ENCODE measurements at regions not wholly inside any gene's neighbourhood (a gene's known extent, or its start where the extent isn't known, plus 50 kb on each side); places are given as distances from the start of the nearest gene placed in this dataset.
A peak's percentile ranks its signal among the peaks of the same experiment; 100 is the strongest.

GRCh38 chr9:115367780-115368525, 250.0 kb upstream of the TNC start:
- Histone ChIP-seq H3K4me1 (ENCODE audit: control insufficient read depth in 1 of 2, low read depth in 2 of 2) (peaks cover 13 to 20% of the 10 kb centered on the region in 2 donors), H3K36me3 (no peaks in the 10 kb centered on the region), H3K9me3 (no peaks in the 10 kb centered on the region), H3K27ac (no peak overlapping the region), H3K4me3 (no peak overlapping the region), H3K27me3 (replicated peaks; ENCODE audit: insufficient read depth) (no peaks in the 10 kb centered on the region)
- ATAC-seq (ENCODE audit: insufficient number of reproducible peaks, low FRiP score, low read depth) = no peak
- TF ChIP-seq, protein P1, sequence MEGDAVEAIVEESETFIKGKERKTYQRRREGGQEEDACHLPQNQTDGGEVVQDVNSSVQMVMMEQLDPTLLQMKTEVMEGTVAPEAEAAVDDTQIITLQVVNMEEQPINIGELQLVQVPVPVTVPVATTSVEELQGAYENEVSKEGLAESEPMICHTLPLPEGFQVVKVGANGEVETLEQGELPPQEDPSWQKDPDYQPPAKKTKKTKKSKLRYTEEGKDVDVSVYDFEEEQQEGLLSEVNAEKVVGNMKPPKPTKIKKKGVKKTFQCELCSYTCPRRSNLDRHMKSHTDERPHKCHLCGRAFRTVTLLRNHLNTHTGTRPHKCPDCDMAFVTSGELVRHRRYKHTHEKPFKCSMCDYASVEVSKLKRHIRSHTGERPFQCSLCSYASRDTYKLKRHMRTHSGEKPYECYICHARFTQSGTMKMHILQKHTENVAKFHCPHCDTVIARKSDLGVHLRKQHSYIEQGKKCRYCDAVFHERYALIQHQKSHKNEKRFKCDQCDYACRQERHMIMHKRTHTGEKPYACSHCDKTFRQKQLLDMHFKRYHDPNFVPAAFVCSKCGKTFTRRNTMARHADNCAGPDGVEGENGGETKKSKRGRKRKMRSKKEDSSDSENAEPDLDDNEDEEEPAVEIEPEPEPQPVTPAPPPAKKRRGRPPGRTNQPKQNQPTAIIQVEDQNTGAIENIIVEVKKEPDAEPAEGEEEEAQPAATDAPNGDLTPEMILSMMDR (IDR thresholded peaks at IDR 0.05) = no peak
- DNase-seq (ENCODE audit: low spot score) = no peak

DNA sequence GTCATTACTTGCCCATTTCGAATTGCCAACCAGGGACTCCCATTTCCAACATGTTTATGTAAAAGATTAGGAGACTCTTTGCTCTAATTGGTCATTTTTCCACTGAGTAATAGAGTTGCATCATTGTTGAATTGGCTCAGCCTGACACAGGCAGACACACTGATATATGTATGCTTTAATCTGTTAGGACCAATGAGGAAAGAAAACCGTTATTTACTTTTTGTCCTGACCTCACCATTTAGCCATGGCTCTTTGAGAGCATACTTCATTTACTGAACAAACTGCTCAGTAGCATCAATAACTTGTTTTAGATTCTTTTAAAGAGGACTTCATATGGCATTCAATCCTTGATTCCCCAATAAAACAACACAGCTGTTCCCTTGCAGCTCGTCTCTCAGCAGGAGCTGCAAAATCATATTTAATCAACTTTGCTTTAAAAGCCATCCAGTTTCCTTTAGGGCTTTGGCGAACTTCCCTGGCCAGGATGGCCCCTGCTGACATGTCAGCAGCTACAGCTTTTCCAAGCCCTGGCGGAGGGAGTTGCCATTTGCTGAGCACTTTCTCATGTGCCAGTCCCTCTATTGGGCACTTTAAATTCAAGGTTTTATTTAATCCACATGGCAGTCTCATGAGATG, 251.5 kb upstream of the TNC start:
- Histone ChIP-seq H3K27me3 (replicated peaks; ENCODE audit: insufficient read depth) (no peaks in the 10 kb centered on the region), H3K27ac (peak overlapping the region in 1 of 2 donors; percentile 23), H3K9me3 (no peaks in the 10 kb centered on the region), H3K4me3 (no peak overlapping the region), H3K36me3 (no peaks in the 10 kb centered on the region), H3K4me1 (ENCODE audit: control insufficient read depth in 1 of 2, low read depth in 2 of 2) (peaks cover 13 to 20% of the 10 kb centered on the region in 2 donors)
- TF ChIP-seq, protein P1 (IDR thresholded peaks at IDR 0.05) = no peak
- ATAC-seq (ENCODE audit: insufficient number of reproducible peaks, low FRiP score, low read depth) (no peak), DNase-seq (ENCODE audit: low spot score) (no peak)

DNA sequence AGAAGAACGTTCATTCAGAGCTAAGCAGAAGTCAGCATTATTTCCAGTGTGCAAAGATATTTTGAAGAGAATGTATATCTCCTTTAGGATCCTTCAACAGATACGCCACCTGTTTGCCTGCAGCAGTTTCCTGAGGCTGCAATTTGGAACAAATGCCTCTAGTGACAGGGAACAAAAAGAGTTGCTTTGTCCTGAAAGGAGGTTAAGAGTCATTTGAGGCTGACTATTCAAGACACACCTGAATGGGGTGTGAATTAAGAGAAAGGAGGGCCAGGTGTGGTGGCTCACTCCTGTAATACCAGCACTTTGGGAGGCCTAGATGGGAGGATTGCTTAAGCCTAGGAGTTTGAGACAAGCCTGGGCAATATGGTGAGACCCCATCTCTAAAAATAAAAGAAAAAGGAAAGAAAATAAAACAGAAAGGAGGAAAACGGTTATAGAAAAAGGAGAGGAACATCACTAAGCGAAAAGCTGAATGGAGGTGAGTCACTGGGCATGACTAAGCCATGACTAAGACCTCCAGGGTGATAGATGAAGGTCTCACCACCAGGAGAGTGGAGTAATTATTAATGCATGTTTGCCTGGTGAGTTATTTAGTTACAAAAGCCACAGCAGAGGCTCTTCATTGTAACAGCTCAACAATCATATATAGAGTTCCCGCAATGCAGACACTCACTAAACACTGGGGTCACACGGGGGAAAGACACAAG, 255.2 kb upstream of the TNC start:
- peaks cover 7 to 12% of the 10 kb centered on the region in 2 donors for H3K4me1 ChIP-seq (ENCODE audit: control insufficient read depth in 1 of 2, low read depth in 2 of 2)
- no peaks in the 10 kb centered on the region for H3K27me3 ChIP-seq (replicated peaks; ENCODE audit: insufficient read depth)
- no peaks in the 10 kb centered on the region for H3K9me3 ChIP-seq
- no peak overlapping the region for H3K27ac ChIP-seq
- ATAC-seq (ENCODE audit: insufficient number of reproducible peaks, low FRiP score, low read depth) (no peak), DNase-seq (ENCODE audit: low spot score) (no peak)
- H3K4me3 ChIP-seq = no peak overlapping the region
- no peaks in the 10 kb centered on the region for H3K36me3 ChIP-seq
- TF ChIP-seq, protein P1 (IDR thresholded peaks at IDR 0.05) = no peak

DNA sequence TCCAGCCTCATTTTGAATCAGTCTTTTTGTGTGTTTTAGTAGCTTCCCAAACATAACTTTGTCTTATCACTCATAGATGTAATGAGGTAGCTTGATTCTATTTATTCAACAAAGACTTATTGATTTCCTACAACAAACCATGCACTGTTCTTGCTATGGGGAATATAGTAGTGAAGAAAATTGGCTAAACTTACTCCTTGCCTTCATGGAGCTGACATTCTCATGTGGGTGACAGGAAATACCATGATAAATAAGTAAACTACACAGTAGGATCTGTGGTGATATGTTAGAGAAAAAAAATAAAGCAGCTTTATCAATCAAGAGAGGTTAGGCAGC, 255.7 kb upstream of the TNC start:
- H3K27ac ChIP-seq = no peak overlapping the region
- H3K27me3 ChIP-seq (replicated peaks; ENCODE audit: insufficient read depth) = no peaks in the 10 kb centered on the region
- H3K36me3 ChIP-seq = no peaks in the 10 kb centered on the region
- TF ChIP-seq, protein P1 (IDR thresholded peaks at IDR 0.05) = no peak
- H3K9me3 ChIP-seq = no peaks in the 10 kb centered on the region
- no peak overlapping the region for H3K4me3 ChIP-seq
- no peak for ATAC-seq (ENCODE audit: insufficient number of reproducible peaks, low FRiP score, low read depth)
- H3K4me1 ChIP-seq (ENCODE audit: control insufficient read depth in 1 of 2, low read depth in 2 of 2) = peaks cover 7 to 12% of the 10 kb centered on the region in 2 donors
- DNase-seq (ENCODE audit: low spot score) = no peak

GRCh38 chr9:115374724-115375268, 256.8 kb upstream of the TNC start:
- Histone ChIP-seq H3K9me3 (no peaks in the 10 kb centered on the region), H3K4me1 (ENCODE audit: control insufficient read depth in 1 of 2, low read depth in 2 of 2) (peaks cover 2% of the 10 kb centered on the region in 2 donors), H3K4me3 (no peak overlapping the region), H3K27me3 (replicated peaks; ENCODE audit: insufficient read depth) (no peaks in the 10 kb centered on the region), H3K27ac (no peak overlapping the region), H3K36me3 (no peaks in the 10 kb centered on the region)
- DNase-seq (ENCODE audit: low spot score) = no peak
- TF ChIP-seq, protein P1 (IDR thresholded peaks at IDR 0.05) = no peak
- ATAC-seq (ENCODE audit: insufficient number of reproducible peaks, low FRiP score, low read depth) = no peak

Data from thoracic aorta (tissue), 2 donors.